ENCODE measurements at regions not wholly inside any gene's neighbourhood (a gene's known extent, or its start where the extent isn't known, plus 50 kb on each side); places are given as distances from the start of the nearest gene placed in this dataset.

DNA sequence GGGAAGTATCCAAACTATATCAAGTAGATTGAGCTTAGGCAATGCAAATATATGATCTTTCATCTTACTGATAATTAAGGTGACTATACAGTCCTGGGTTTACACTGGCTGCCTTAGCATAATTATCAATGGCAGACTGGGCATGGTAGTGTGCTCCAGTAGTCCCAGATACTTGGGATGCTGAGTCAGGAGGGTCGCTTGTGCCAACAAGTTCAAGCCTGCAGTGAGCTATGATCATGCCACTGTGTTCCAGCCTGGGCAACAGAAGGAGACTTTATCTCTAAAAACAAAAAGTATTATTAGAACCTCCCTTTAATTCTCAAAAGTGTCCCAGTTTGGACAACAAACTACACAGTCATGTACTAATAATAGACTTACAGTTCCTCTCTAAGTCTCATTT lies 99.4 kb upstream of the RASGEF1B start:
- no peaks in the 10 kb centered on the region for H4K20me1 ChIP-seq (ENCODE audit: control insufficient read depth, insufficient read depth)
- H3K36me3 ChIP-seq (ENCODE audit: control insufficient read depth in 2 of 2, insufficient read depth in 2 of 2, low read length in 1 of 2): no peaks in the 10 kb centered on the region
- no peak overlapping the region for H3K4me3 ChIP-seq
- no TSS peak for BruUV-seq (replicated peaks)
- TF ChIP-seq, protein P1, sequence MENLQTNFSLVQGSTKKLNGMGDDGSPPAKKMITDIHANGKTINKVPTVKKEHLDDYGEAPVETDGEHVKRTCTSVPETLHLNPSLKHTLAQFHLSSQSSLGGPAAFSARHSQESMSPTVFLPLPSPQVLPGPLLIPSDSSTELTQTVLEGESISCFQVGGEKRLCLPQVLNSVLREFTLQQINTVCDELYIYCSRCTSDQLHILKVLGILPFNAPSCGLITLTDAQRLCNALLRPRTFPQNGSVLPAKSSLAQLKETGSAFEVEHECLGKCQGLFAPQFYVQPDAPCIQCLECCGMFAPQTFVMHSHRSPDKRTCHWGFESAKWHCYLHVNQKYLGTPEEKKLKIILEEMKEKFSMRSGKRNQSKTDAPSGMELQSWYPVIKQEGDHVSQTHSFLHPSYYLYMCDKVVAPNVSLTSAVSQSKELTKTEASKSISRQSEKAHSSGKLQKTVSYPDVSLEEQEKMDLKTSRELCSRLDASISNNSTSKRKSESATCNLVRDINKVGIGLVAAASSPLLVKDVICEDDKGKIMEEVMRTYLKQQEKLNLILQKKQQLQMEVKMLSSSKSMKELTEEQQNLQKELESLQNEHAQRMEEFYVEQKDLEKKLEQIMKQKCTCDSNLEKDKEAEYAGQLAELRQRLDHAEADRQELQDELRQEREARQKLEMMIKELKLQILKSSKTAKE (IDR thresholded peaks at IDR 0.05; ENCODE audit: low read depth, poor library complexity, severe bottlenecking): no peak
- TF ChIP-seq TCF12 (IDR thresholded peaks at IDR 0.05; ENCODE audit: low read depth, low read length) (no peak), BCLAF1 (IDR thresholded peaks at IDR 0.05) (no peak), ASH2L (IDR thresholded peaks at IDR 0.05; ENCODE audit: borderline replicate concordance, low read depth) (no peak), CBX5 (IDR thresholded peaks at IDR 0.05; ENCODE audit: low read depth) (no peak), CHD1 (IDR thresholded peaks at IDR 0.05; ENCODE audit: low read depth, low read length) (no peak), E2F4 (IDR thresholded peaks at IDR 0.05; ENCODE audit: low read depth, low read length) (no peak), TCF7 (IDR thresholded peaks at IDR 0.05; ENCODE audit: borderline replicate concordance) (no peak), LARP7 (IDR thresholded peaks at IDR 0.05) (no peak), BCL11A (IDR thresholded peaks at IDR 0.05; ENCODE audit: low read depth, low read length) (no peak), RB1 (IDR thresholded peaks at IDR 0.05; ENCODE audit: borderline replicate concordance) (no peak), CBFB (IDR thresholded peaks at IDR 0.05; ENCODE audit: low read depth) (no peak), HDAC2 (IDR thresholded peaks at IDR 0.05) (no peak), ZNF622 (IDR thresholded peaks at IDR 0.05) (no peak), IKZF1 (conservative IDR thresholded peaks at IDR 0.05) (no peak), RCOR1 (conservative IDR thresholded peaks at IDR 0.05; ENCODE audit: low read depth, low read length) (no peak), NR2C2 (IDR thresholded peaks at IDR 0.05; ENCODE audit: borderline replicate concordance, control insufficient read depth, insufficient read length, low read depth) (no peak), NKRF (conservative IDR thresholded peaks at IDR 0.05) (no peak), TCF3 (IDR thresholded peaks at IDR 0.05; ENCODE audit: borderline replicate concordance, insufficient read depth, low read depth, low read length) (no peak)
- DNase-seq (ENCODE audit: low read depth, low spot score): no peak
- ChIA-PET RAD21 (ENCODE audit: unreplicated experiment) (no interaction called here), SMC1A (ENCODE audit: uncharacterized antibody, unreplicated experiment) (interaction anchor here (1.4 kb wide), 1 partner anchor 8 kb away, joined by 7 read pairs; no protein-coding TSS in a partner anchor), POLR2A (no interaction called here), CTCF (no interaction called here)
- intact Hi-C loops (cut with micrococcal nuclease; ENCODE audit: unreplicated experiment): no loop called here
- H3K27me3 ChIP-seq (replicated peaks in 1 of 2; ENCODE audit: control insufficient read depth in 2 of 2, insufficient read depth in 2 of 2, low read length in 1 of 2): no peaks in the 10 kb centered on the region; a peak in 1 of 4 replicates
- in situ Hi-C loops (cut with MboI): no loop called here
- 0% methylated on average over 1 of the region's 1 CpG for WGBS (ENCODE audit: insufficient coverage, insufficient replicate concordance, low lambda C conversion rate, missing lambda C conversion rate)
- ATAC-seq: no peak
- H3K4me1 ChIP-seq (ENCODE audit: control insufficient read depth, insufficient read depth, low read length): peaks cover 3% of the 10 kb centered on the region
- H3K9ac ChIP-seq (ENCODE audit: control insufficient read depth, insufficient read depth, low read length): no peak overlapping the region
- no peaks in the 10 kb centered on the region for H3K79me2 ChIP-seq (ENCODE audit: control insufficient read depth, insufficient read depth, low read length)
- H3K27ac ChIP-seq (ENCODE audit: control insufficient read depth, insufficient read depth): no peak overlapping the region
- no peak overlapping the region for H2AFZ ChIP-seq (ENCODE audit: control insufficient read depth, low read depth, low read length)
- no peak overlapping the region for H3K4me2 ChIP-seq (ENCODE audit: control insufficient read depth, insufficient read depth)
- H3K9me3 ChIP-seq (replicated peaks; ENCODE audit: control insufficient read depth, insufficient read depth, low read length): no peaks in the 10 kb centered on the region
- no peak for FAIRE-seq

Data from GM12878 (cell line).